ENCODE measurements at regions not wholly inside any gene's neighbourhood (a gene's known extent, or its start where the extent isn't known, plus 50 kb on each side); places are given as distances from the start of the nearest gene placed in this dataset.

DNA sequence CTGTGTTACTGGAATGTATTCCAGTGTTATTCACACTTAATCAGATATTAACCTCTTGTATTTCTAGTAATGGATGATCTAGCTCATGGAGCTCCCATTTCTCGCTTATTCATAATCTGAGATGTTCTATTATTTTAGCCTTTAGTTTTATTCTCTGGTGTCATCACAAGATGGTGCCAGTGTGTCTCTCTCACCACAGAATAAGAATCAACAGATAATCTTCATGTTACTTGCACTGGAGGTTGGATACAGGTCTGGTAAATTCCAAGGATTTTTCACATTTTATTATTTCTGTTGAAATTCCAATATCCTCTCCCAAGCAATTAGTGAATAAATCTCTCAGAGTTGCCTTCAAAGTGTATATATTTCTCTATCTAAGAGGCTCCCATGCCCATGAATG is 74.6 kb downstream of the CASP12 start:
- TF ChIP-seq, protein P1, sequence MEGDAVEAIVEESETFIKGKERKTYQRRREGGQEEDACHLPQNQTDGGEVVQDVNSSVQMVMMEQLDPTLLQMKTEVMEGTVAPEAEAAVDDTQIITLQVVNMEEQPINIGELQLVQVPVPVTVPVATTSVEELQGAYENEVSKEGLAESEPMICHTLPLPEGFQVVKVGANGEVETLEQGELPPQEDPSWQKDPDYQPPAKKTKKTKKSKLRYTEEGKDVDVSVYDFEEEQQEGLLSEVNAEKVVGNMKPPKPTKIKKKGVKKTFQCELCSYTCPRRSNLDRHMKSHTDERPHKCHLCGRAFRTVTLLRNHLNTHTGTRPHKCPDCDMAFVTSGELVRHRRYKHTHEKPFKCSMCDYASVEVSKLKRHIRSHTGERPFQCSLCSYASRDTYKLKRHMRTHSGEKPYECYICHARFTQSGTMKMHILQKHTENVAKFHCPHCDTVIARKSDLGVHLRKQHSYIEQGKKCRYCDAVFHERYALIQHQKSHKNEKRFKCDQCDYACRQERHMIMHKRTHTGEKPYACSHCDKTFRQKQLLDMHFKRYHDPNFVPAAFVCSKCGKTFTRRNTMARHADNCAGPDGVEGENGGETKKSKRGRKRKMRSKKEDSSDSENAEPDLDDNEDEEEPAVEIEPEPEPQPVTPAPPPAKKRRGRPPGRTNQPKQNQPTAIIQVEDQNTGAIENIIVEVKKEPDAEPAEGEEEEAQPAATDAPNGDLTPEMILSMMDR (conservative IDR thresholded peaks at IDR 0.05 in 1 of 2, IDR thresholded peaks at IDR 0.05 in 1 of 2; ENCODE audit: low read depth in 1 of 2, low read length in 2 of 2): no peak
- no peak for TF ChIP-seq EZH2 (IDR thresholded peaks at IDR 0.05; ENCODE audit: low read length, missing control alignments)
